ENCODE measurements at regions not wholly inside any gene's neighbourhood (a gene's known extent, or its start where the extent isn't known, plus 50 kb on each side); places are given as distances from the start of the nearest gene placed in this dataset.

DNA sequence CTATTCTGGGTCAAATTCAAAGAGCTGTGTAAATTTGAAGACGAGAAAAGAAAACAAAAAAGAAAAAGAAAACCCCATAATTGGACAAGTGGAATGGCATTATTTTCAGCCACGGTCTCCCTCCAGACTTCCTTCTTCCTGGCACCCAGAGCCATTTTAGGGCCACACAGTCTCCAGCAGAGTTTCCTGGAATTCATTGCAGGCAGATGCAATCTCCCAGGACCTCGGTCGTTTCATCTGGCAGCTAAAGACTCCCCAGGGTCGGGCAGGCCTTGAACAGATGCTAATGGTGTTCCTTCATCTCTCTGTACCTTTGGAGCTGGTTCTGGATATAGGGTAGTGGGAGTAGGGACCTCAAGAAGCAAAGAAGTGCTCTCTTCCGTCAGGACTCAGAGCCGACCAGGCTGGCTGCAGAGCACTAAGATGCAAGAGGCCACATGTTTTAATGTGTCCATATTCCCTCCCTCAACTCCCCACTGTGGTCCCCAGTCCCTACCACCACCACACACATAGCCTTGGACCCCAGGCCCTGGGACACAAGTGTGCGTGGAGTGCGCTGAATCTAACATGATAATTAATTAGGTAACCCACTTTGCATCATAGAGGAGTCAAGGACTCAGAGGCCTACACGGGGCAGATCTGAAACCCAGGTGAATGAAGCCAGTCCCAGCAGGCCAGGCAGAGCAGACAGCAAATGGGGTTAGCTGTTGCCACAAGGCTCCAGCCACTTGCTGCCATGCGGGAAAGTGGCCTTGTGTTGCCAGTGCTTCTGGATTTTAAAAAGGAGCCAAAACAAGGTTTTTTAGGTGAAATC is 109.3 kb upstream of the ATL2 start (continued):
- TF ChIP-seq, protein P1, sequence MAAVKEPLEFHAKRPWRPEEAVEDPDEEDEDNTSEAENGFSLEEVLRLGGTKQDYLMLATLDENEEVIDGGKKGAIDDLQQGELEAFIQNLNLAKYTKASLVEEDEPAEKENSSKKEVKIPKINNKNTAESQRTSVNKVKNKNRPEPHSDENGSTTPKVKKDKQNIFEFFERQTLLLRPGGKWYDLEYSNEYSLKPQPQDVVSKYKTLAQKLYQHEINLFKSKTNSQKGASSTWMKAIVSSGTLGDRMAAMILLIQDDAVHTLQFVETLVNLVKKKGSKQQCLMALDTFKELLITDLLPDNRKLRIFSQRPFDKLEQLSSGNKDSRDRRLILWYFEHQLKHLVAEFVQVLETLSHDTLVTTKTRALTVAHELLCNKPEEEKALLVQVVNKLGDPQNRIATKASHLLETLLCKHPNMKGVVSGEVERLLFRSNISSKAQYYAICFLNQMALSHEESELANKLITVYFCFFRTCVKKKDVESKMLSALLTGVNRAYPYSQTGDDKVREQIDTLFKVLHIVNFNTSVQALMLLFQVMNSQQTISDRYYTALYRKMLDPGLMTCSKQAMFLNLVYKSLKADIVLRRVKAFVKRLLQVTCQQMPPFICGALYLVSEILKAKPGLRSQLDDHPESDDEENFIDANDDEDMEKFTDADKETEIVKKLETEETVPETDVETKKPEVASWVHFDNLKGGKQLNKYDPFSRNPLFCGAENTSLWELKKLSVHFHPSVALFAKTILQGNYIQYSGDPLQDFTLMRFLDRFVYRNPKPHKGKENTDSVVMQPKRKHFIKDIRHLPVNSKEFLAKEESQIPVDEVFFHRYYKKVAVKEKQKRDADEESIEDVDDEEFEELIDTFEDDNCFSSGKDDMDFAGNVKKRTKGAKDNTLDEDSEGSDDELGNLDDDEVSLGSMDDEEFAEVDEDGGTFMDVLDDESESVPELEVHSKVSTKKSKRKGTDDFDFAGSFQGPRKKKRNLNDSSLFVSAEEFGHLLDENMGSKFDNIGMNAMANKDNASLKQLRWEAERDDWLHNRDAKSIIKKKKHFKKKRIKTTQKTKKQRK (IDR thresholded peaks at IDR 0.05; ENCODE audit: low read depth, low read length), result no peak
- TF ChIP-seq ZZZ3 (IDR thresholded peaks at IDR 0.05; ENCODE audit: control insufficient read depth, insufficient read length, low read depth), result no peak
- TF ChIP-seq, protein P2, sequence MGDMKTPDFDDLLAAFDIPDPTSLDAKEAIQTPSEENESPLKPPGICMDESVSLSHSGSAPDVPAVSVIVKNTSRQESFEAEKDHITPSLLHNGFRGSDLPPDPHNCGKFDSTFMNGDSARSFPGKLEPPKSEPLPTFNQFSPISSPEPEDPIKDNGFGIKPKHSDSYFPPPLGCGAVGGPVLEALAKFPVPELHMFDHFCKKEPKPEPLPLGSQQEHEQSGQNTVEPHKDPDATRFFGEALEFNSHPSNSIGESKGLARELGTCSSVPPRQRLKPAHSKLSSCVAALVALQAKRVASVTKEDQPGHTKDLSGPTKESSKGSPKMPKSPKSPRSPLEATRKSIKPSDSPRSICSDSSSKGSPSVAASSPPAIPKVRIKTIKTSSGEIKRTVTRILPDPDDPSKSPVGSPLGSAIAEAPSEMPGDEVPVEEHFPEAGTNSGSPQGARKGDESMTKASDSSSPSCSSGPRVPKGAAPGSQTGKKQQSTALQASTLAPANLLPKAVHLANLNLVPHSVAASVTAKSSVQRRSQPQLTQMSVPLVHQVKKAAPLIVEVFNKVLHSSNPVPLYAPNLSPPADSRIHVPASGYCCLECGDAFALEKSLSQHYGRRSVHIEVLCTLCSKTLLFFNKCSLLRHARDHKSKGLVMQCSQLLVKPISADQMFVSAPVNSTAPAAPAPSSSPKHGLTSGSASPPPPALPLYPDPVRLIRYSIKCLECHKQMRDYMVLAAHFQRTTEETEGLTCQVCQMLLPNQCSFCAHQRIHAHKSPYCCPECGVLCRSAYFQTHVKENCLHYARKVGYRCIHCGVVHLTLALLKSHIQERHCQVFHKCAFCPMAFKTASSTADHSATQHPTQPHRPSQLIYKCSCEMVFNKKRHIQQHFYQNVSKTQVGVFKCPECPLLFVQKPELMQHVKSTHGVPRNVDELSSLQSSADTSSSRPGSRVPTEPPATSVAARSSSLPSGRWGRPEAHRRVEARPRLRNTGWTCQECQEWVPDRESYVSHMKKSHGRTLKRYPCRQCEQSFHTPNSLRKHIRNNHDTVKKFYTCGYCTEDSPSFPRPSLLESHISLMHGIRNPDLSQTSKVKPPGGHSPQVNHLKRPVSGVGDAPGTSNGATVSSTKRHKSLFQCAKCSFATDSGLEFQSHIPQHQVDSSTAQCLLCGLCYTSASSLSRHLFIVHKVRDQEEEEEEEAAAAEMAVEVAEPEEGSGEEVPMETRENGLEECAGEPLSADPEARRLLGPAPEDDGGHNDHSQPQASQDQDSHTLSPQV (IDR thresholded peaks at IDR 0.05), result no peak
- TF ChIP-seq RCOR1 (conservative IDR thresholded peaks at IDR 0.05; ENCODE audit: low read depth, low read length), result no peak
- no peak for TF ChIP-seq IRF4 (IDR thresholded peaks at IDR 0.05; ENCODE audit: low read depth, low read length)
- TF ChIP-seq IKZF2 (IDR thresholded peaks at IDR 0.05), result no peak
- TF ChIP-seq SRF (IDR thresholded peaks at IDR 0.05; ENCODE audit: low read depth in 2 of 2, low read length in 2 of 2), result no peak
